RWPE2 (cell line): ENCODE measurements at regions not wholly inside any gene's neighbourhood (a gene's known extent, or its start where the extent isn't known, plus 50 kb on each side); places are given as distances from the start of the nearest gene placed in this dataset.
A peak's percentile ranks its signal among the peaks of the same experiment; 100 is the strongest.

Experiments
- ATAC-seq: fragments of 200-7000 bp; cut with Tn5 transposase; 3 replicates; pipeline ENCODE4 v1.9.1; 2021; ENCODE audit warnings: low read depth
- DNase-seq: peaks from one replicate; pipeline ENCODE4 v3.0.0-alpha.2; 2020; ENCODE audit warnings: low spot score
- H3K27ac ChIP-seq: fragments of 450-650 bp; 2 replicates; pipeline ENCODE4 v1.5.1; 2017; ENCODE audit warnings: mild to moderate bottlenecking; ENCODE audit not compliant: poor library complexity, severe bottlenecking
- H3K27me3 ChIP-seq: fragments of 250-450 bp; sonication (Bioruptor Pico); 2 replicates; pipeline ENCODE4 v1.5.1; 2021; ENCODE audit warnings: mild to moderate bottlenecking, moderate library complexity; ENCODE audit not compliant: insufficient read depth, poor library complexity, severe bottlenecking
- H3K36me3 ChIP-seq: fragments of 250-450 bp; sonication (Bioruptor Pico); 2 replicates; pipeline ENCODE4 v1.5.1; 2020; ENCODE audit warnings: low read depth, mild to moderate bottlenecking, moderate library complexity
- H3K4me1 ChIP-seq: fragments of 250-450 bp; sonication (Bioruptor Pico); 2 replicates; pipeline ENCODE4 v1.5.1; 2021; ENCODE audit warnings: mild to moderate bottlenecking, moderate library complexity; ENCODE audit not compliant: insufficient read depth, poor library complexity, severe bottlenecking
- H3K4me3 ChIP-seq: fragments of 250-450 bp; sonication (Bioruptor Pico); 2 replicates; pipeline ENCODE4 v1.5.1; 2021; ENCODE audit warnings: mild to moderate bottlenecking, moderate library complexity; ENCODE audit not compliant: severe bottlenecking
- H3K9me3 ChIP-seq: fragments of 250-450 bp; sonication (Bioruptor Pico); 2 replicates; pipeline ENCODE4 v1.5.1; 2021; ENCODE audit warnings: mild to moderate bottlenecking, moderate library complexity; ENCODE audit not compliant: severe bottlenecking
- CTCF ChIP-seq: fragments of 450-650 bp; IDR thresholded peaks from one replicate; pipeline ENCODE4 v1.5.1; 2017; ENCODE audit warnings: mild to moderate bottlenecking, moderate library complexity; ENCODE audit not compliant: poor library complexity, severe bottlenecking

- DNase-seq, result peak; percentile 37
- Histone ChIP-seq H3K27me3 (no peaks in the 10 kb centered on the region), H3K36me3 (no peaks in the 10 kb centered on the region), H3K4me3 (no peak overlapping the region), H3K27ac (peak overlapping the region; percentile 100), H3K4me1 (peaks cover 47% of the 10 kb centered on the region), H3K9me3 (no peaks in the 10 kb centered on the region)
- no peak for ATAC-seq
- TF ChIP-seq CTCF, result no peak
Observed at GRCh38 chr18:46322941-46323340, 218.8 kb downstream of the HAUS1 start.

GRCh38 chr18:46324087-46324955 lies 220.1 kb downstream of the HAUS1 start:
- Histone ChIP-seq H3K27ac (peak overlapping the region; percentile 100), H3K4me3 (no peak overlapping the region)
- peak; percentile 57 for ATAC-seq

GRCh38 chr18:46325895-46326294 lies 221.7 kb downstream of the HAUS1 start:
- Histone ChIP-seq H3K27ac (no peak overlapping the region), H3K27me3 (no peaks in the 10 kb centered on the region), H3K9me3 (no peaks in the 10 kb centered on the region), H3K4me1 (peaks cover 37% of the 10 kb centered on the region), H3K4me3 (no peak overlapping the region), H3K36me3 (no peaks in the 10 kb centered on the region)
- DNase-seq, result peak; percentile 9
- no peak for TF ChIP-seq CTCF
- no peak for ATAC-seq

More at GRCh38 chr18:46324087-46324955, 220.1 kb downstream of the HAUS1 start:
- no peaks in the 10 kb centered on the region for H3K27me3 ChIP-seq
- TF ChIP-seq CTCF, result no peak
- no peaks in the 10 kb centered on the region for H3K9me3 ChIP-seq
- DNase-seq, result no peak
- H3K36me3 ChIP-seq, result no peaks in the 10 kb centered on the region
- H3K4me1 ChIP-seq, result peaks cover 47% of the 10 kb centered on the region

- Histone ChIP-seq H3K4me3 (no peak overlapping the region), H3K27me3 (no peaks in the 10 kb centered on the region), H3K9me3 (no peaks in the 10 kb centered on the region), H3K27ac (no peak overlapping the region), H3K36me3 (no peaks in the 10 kb centered on the region), H3K4me1 (peaks cover 1% of the 10 kb centered on the region)
- no peak for TF ChIP-seq CTCF
- no peak for DNase-seq
- no peak for ATAC-seq
Observed at GRCh38 chr18:46329736-46330246, 225.6 kb downstream of the HAUS1 start.

- no peaks in the 10 kb centered on the region for H3K27me3 ChIP-seq
- TF ChIP-seq CTCF, result no peak
- H3K36me3 ChIP-seq, result peaks cover 5% of the 10 kb centered on the region
- DNase-seq (no peak), ATAC-seq (no peak)
- no peak overlapping the region for H3K4me3 ChIP-seq
- H3K9me3 ChIP-seq, result no peaks in the 10 kb centered on the region
- H3K4me1 ChIP-seq, result peaks cover 7% of the 10 kb centered on the region
- H3K27ac ChIP-seq, result no peak overlapping the region
Observed at GRCh38 chr18:46331316-46331715, 227.1 kb downstream of the HAUS1 start.
